NT2/D1 (cell line): ENCODE measurements at regions not wholly inside any gene's neighbourhood (a gene's known extent, or its start where the extent isn't known, plus 50 kb on each side); places are given as distances from the start of the nearest gene placed in this dataset.

Source experiments
- DNase-seq: peaks from one replicate; pipeline ENCODE4 v3.0.0-alpha.2; 2011; ENCODE audit warnings: low read depth, low spot score
- H3K27me3 ChIP-seq: 2 replicates; pipeline ENCODE4 v1.6.0; 2011; ENCODE audit warnings: mild to moderate bottlenecking; ENCODE audit not compliant: insufficient read length, insufficient read depth
- H3K36me3 ChIP-seq: 2 replicates; pipeline ENCODE4 v1.6.1; 2011; ENCODE audit warnings: mild to moderate bottlenecking, low read length, mixed read lengths; ENCODE audit not compliant: insufficient read depth, insufficient read length
- H3K4me1 ChIP-seq: 2 replicates; pipeline ENCODE4 v1.5.1; 2011; ENCODE audit not compliant: insufficient read depth, insufficient read length
- H3K4me3 ChIP-seq: 2 replicates; pipeline ENCODE4 v1.5.1; 2011; ENCODE audit warnings: low read depth; ENCODE audit not compliant: insufficient read length
- H3K9ac ChIP-seq: 2 replicates; pipeline ENCODE4 v1.6.0; 2011; ENCODE audit warnings: low read depth; ENCODE audit not compliant: insufficient read length
- H3K9me3 ChIP-seq: 2 replicates; pipeline ENCODE4 v1.5.1; 2011; ENCODE audit warnings: mild to moderate bottlenecking, low read length; ENCODE audit not compliant: insufficient read depth
- SUZ12 ChIP-seq: IDR thresholded peaks from 2 replicates; pipeline ENCODE4 v1.6.1; 2011; ENCODE audit not compliant: insufficient read length, insufficient read depth; ENCODE audit errors: extremely low read depth
- YY1 ChIP-seq: IDR thresholded peaks from 2 replicates; pipeline ENCODE4 v1.6.1; 2011; ENCODE audit not compliant: insufficient read length, insufficient read depth
- ZNF274 ChIP-seq: IDR thresholded peaks from 2 replicates; pipeline ENCODE4 v1.6.1; 2011; ENCODE audit warnings: mild to moderate bottlenecking, low read depth, low read length

- no peak overlapping the region for H3K4me3 ChIP-seq
- no peak overlapping the region for H3K9ac ChIP-seq
- H3K9me3 ChIP-seq = no peaks in the 10 kb centered on the region
- no peaks in the 10 kb centered on the region for H3K27me3 ChIP-seq
- TF ChIP-seq YY1 = no peak
- no peak for TF ChIP-seq SUZ12
- TF ChIP-seq ZNF274 = no peak
- no peak for DNase-seq
- no peaks in the 10 kb centered on the region for H3K36me3 ChIP-seq
- H3K4me1 ChIP-seq = peaks cover 12% of the 10 kb centered on the region
Observed at GRCh38 chr2:10231551-10232085, 71.1 kb upstream of the HPCAL1 start.

- TF ChIP-seq YY1 (no peak), ZNF274 (no peak), SUZ12 (no peak)
- Histone ChIP-seq H3K27me3 (no peaks in the 10 kb centered on the region), H3K4me3 (no peak overlapping the region), H3K9ac (no peak overlapping the region), H3K4me1 (peaks cover 11% of the 10 kb centered on the region), H3K36me3 (no peaks in the 10 kb centered on the region), H3K9me3 (no peaks in the 10 kb centered on the region)
- DNase-seq = no peak
Observed at GRCh38 chr2:10232096-10232815, 70.4 kb upstream of the HPCAL1 start.

GRCh38 chr2:10233131-10234012 is 69.3 kb upstream of the HPCAL1 start:
- no peak for TF ChIP-seq YY1
- TF ChIP-seq ZNF274 = no peak
- H3K27me3 ChIP-seq = peaks cover 2% of the 10 kb centered on the region

GRCh38 chr2:10234013-10234306 is 68.7 kb upstream of the HPCAL1 start:
- Histone ChIP-seq H3K4me3 (no peak overlapping the region), H3K9ac (no peak overlapping the region), H3K27me3 (peaks cover 3% of the 10 kb centered on the region), H3K4me1 (peaks cover 9% of the 10 kb centered on the region), H3K9me3 (no peaks in the 10 kb centered on the region), H3K36me3 (no peaks in the 10 kb centered on the region)
- TF ChIP-seq YY1 (no peak), SUZ12 (no peak)
- no peak for DNase-seq

More at GRCh38 chr2:10233131-10234012, 69.3 kb upstream of the HPCAL1 start:
- H3K4me3 ChIP-seq = no peak overlapping the region
- H3K9me3 ChIP-seq = no peaks in the 10 kb centered on the region
- peaks cover 9% of the 10 kb centered on the region for H3K4me1 ChIP-seq
- no peaks in the 10 kb centered on the region for H3K36me3 ChIP-seq
- DNase-seq = no peak
- H3K9ac ChIP-seq = no peak overlapping the region

- Histone ChIP-seq H3K36me3 (no peaks in the 10 kb centered on the region), H3K27me3 (peaks cover 3% of the 10 kb centered on the region), H3K9me3 (no peaks in the 10 kb centered on the region), H3K4me1 (peaks cover 7% of the 10 kb centered on the region), H3K9ac (no peak overlapping the region), H3K4me3 (no peak overlapping the region)
- TF ChIP-seq SUZ12 = no peak
- no peak for TF ChIP-seq YY1
- TF ChIP-seq ZNF274 = no peak
- no peak for DNase-seq
Observed at GRCh38 chr2:10234409-10235094, 68.2 kb upstream of the HPCAL1 start.

GRCh38 chr2:10235099-10235908 is 67.4 kb upstream of the HPCAL1 start:
- DNase-seq = no peak
- peaks cover 7% of the 10 kb centered on the region for H3K4me1 ChIP-seq
- no peak overlapping the region for H3K4me3 ChIP-seq
- no peak for TF ChIP-seq YY1
- TF ChIP-seq ZNF274 = no peak
- TF ChIP-seq SUZ12 = no peak
- no peaks in the 10 kb centered on the region for H3K36me3 ChIP-seq
- H3K9ac ChIP-seq = no peak overlapping the region
- peaks cover 3% of the 10 kb centered on the region for H3K27me3 ChIP-seq
- no peaks in the 10 kb centered on the region for H3K9me3 ChIP-seq
